MG63 (cell line): ENCODE measurements at regions not wholly inside any gene's neighbourhood (a gene's known extent, or its start where the extent isn't known, plus 50 kb on each side); places are given as distances from the start of the nearest gene placed in this dataset.

Source experiments
- DNase-seq: peaks from one replicate; pipeline ENCODE4 v3.0.0-alpha.2; 2020
- H3K27me3 ChIP-seq: fragments of 250-450 bp; sonication (Bioruptor Pico); 2 replicates; pipeline ENCODE4 v1.5.1; 2020; ENCODE audit warnings: mild to moderate bottlenecking, moderate library complexity
- H3K36me3 ChIP-seq: fragments of 250-450 bp; sonication (Bioruptor Pico); 2 replicates; pipeline ENCODE4 v1.5.1; 2020; ENCODE audit warnings: mild to moderate bottlenecking, moderate library complexity
- H3K4me3 ChIP-seq: fragments of 250-450 bp; sonication (Bioruptor Pico); 2 replicates; pipeline ENCODE4 v1.5.1; 2020; ENCODE audit warnings: mild to moderate bottlenecking, moderate library complexity
- H3K9me3 ChIP-seq: fragments of 250-450 bp; sonication (Bioruptor Pico); 2 replicates; pipeline ENCODE4 v1.5.1; 2020; ENCODE audit warnings: mild to moderate bottlenecking, moderate library complexity

DNA sequence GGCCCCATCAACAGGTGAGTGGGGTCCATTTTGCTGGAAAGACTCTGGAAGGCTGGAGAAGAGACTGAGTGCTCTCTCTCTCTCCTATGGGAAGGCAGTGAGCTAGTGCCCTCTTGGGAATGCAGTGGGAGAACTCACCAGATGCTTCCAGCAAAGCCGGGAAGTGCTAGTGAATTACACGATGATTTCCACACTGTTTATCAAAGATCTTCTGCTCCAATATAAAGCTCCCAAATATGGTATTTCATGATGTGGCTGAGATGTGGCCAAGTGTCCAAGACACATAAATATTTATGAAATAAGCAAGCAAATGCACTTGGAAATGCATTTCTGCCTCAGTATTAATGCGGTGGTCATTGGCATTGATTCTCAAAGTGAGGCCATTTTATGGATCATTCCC lies 135.9 kb downstream of the VAPA start:
- no peaks in the 10 kb centered on the region for H3K36me3 ChIP-seq
- peaks cover 2% of the 10 kb centered on the region; the same call in 1 of the 2 replicates for H3K9me3 ChIP-seq
- no peaks in the 10 kb centered on the region for H3K27me3 ChIP-seq
- DNase-seq = peak; percentile 57
- no peak overlapping the region for H3K4me3 ChIP-seq

DNA sequence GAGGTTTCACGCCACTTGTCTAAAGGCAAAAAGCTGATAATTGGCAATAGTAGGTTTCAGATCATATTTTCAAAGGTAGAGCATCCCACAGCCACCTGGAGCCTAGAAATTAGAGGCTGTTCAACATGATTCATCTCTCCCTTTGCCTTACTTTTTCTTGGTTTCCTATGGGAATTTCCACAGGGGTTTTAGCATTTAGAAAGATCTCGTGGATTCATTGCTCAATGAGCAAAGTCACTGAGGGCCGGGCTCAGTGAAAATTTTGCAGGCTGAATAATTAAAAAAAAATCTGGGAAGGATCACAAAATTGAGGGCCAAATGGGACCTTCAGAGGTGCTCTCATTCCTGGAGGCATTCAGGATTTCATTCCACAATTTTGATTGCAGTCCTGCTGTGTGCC lies 137.1 kb downstream of the VAPA start:
- no peak for DNase-seq
- peaks cover 2% of the 10 kb centered on the region; the same call in 1 of the 2 replicates for H3K9me3 ChIP-seq
- H3K36me3 ChIP-seq = no peaks in the 10 kb centered on the region
- no peak overlapping the region for H3K4me3 ChIP-seq
- H3K27me3 ChIP-seq = no peaks in the 10 kb centered on the region

DNA sequence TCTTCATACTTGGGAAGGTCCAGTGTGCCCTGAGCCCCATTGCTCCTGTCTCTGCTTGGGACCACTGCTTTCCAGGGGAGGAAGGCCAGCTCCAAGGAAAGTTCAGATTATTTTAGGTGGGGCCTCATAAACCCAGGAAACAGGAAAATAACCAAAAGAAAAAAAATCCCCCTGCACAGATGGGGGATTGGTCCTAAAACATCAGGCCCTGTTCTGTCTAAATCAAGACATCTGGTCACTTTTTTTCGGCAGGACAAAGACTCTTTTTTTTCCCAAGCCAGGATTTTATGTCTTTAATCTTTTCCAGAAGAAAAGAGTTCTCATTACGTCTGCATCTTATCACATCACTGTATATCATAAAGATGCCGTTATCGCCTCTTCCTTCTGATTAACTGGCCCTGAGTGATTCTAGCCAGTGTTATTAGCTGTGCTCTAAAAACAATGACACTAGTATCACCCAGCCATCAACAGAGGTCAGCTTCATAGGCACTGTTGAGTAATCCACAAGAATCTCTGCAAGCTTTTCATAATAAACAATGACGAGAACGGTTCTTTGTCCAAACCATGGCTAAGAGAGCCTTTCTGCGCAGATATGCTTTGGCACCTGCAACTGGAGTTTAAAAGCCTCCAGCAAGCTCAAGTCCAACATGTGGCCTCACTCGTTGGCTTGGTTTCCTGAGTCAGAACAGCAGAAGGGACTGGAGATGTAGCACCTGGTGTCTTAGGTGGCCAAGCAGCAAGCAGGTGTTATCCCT lies 138.2 kb downstream of the VAPA start:
- Histone ChIP-seq H3K27me3 (no peaks in the 10 kb centered on the region), H3K36me3 (no peaks in the 10 kb centered on the region), H3K4me3 (no peak overlapping the region), H3K9me3 (peaks cover 2% of the 10 kb centered on the region; the same call in 1 of the 2 replicates)
- DNase-seq = peak; percentile 84

DNA sequence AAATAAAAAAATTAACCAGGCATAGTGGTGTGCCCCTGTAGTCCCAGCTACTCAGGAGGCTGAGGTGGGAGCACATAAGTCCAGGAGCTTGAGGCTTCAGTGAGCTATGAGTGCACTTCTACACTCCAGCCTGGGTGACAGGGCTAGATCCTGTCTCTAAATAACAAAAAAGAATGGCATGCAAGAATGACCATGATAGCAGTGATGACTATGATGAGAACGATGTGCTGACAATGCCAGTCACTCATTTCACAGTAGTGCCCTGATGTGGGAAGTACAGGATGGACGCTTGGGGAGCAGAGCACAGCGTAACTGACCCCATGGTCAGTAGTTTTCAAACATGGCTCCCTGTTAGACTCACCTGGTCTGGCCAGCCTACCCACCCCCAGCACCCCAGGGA lies 139.1 kb downstream of the VAPA start:
- Histone ChIP-seq H3K4me3 (no peak overlapping the region), H3K36me3 (no peaks in the 10 kb centered on the region), H3K9me3 (peaks cover 2% of the 10 kb centered on the region; the same call in 1 of the 2 replicates), H3K27me3 (no peaks in the 10 kb centered on the region)
- no peak for DNase-seq

DNA sequence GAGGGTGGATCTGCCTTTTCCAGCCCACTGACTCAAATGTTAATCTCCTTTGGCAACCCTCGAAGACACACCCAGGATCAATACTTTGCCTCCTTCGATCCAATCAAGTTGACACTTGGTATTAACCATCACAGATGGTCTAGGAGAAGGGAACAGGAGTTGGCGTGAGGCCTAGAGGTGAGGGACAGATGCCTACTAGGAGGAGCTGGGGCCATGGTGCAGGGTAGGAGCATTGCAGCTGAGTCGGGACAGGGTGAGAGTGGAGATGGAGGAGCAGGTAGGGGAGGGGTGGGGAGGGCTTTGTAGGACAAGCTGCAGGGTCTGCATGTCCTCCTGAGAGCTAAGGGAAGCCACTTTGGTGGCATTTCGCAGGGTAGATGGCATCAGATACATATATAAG lies 140.0 kb downstream of the VAPA start:
- DNase-seq = no peak
- no peak overlapping the region for H3K4me3 ChIP-seq
- no peaks in the 10 kb centered on the region for H3K36me3 ChIP-seq
- H3K27me3 ChIP-seq = no peaks in the 10 kb centered on the region
- H3K9me3 ChIP-seq = peaks cover under 1% of the 10 kb centered on the region; the same call in 1 of the 2 replicates

DNA sequence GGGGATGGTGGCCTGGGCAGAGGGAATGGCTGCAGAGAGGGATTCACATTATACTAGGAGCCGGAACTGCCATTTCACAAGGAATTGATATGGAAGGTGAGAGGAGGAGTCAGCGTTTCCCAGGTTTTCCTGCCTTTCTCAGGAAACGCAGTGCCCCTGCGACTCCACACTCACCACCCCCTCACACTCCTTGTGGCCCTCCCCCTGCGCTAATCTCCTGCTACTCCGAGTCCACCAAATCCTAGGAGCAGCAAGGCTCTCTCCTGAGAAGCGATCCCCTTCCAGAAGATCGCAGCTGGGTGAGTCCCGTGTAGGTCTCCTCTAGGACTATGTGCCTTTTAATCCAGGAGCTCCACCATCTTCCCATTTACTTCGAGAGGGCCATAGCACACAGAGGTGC lies 140.6 kb downstream of the VAPA start:
- Histone ChIP-seq H3K36me3 (no peaks in the 10 kb centered on the region), H3K4me3 (no peak overlapping the region), H3K9me3 (no peaks in the 10 kb centered on the region), H3K27me3 (no peaks in the 10 kb centered on the region)
- no peak for DNase-seq

DNA sequence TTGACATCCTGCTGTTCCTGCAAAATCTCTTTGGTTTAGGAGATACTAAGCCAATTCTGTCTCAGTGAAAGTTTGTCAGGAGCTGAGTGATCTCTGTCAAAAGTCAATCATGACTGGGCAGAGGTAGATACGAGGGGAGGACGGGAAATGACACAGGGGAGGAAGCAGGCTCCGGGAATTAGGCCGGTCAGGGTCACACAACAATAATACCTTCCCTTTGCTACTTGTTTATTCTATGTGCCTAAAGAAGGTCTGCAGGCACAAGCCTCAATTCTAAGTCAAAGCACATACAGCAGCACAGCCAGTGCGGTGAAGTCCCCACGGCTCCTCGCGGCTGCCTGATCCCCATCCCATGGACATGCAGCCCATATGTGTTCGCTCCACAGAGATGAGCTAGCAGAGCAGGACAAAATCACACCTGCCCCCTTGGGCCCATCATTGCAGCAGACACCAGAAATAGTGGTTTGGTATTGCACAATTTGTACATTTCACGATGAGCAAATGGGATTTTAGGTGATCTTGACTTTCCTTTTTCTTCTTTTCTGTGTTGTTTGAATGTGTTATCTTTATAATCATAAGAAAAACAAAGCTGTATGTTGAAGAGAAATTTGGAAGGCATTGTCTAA lies 141.4 kb downstream of the VAPA start:
- Histone ChIP-seq H3K27me3 (no peaks in the 10 kb centered on the region), H3K4me3 (no peak overlapping the region), H3K9me3 (no peaks in the 10 kb centered on the region), H3K36me3 (no peaks in the 10 kb centered on the region)
- no peak for DNase-seq

DNA sequence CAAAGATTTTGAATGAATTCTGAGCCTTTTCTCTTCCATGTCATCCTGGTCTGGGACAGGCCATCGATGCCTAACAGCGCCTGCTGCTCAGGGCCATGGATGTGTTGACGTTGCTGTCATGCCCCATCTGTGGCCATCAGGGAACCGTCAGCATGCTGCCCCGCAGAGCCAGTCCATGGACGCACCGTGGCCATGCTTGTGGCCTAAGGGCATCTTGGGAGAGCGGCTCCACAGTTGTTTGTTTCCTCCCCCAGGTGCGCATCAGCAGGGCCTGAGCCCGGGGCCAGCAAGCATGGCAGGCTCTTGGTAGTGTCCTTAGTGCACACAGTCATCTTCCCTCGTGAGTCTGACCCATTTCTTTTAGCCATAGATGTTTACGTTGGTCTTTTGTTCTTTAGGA lies 142.7 kb downstream of the VAPA start:
- Histone ChIP-seq H3K9me3 (no peaks in the 10 kb centered on the region), H3K27me3 (no peaks in the 10 kb centered on the region)
- no peak for DNase-seq

DNA sequence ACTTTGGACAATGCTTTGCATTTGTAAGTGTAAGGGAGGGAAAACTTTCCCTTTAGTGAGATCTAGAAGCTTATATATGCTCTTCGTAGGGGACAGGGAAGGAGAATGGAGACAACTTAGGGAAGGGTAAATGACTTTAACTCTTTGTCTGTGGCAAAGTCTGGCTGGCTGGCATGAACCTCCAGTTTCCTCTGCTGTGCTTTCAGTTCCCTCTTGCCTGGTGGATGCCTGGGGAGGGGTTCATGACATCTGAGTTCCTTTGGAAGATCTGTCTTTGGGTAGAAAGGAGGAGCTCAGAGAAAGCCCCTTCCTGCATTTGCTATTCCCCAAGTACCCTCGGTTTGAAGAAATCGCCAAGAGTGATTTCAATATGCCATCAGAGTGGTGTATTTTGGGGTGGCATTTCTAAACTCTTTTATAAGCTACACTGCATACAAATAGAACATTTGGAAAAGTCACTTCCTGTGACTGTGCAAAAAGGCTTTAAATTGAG lies 143.6 kb downstream of the VAPA start:
- no peak for DNase-seq
- Histone ChIP-seq H3K27me3 (no peaks in the 10 kb centered on the region), H3K9me3 (no peaks in the 10 kb centered on the region), H3K36me3 (no peaks in the 10 kb centered on the region), H3K4me3 (no peak overlapping the region)

More for the DNA sequence above, 142.7 kb downstream of the VAPA start:
- no peak overlapping the region for H3K4me3 ChIP-seq
- no peaks in the 10 kb centered on the region for H3K36me3 ChIP-seq

DNA sequence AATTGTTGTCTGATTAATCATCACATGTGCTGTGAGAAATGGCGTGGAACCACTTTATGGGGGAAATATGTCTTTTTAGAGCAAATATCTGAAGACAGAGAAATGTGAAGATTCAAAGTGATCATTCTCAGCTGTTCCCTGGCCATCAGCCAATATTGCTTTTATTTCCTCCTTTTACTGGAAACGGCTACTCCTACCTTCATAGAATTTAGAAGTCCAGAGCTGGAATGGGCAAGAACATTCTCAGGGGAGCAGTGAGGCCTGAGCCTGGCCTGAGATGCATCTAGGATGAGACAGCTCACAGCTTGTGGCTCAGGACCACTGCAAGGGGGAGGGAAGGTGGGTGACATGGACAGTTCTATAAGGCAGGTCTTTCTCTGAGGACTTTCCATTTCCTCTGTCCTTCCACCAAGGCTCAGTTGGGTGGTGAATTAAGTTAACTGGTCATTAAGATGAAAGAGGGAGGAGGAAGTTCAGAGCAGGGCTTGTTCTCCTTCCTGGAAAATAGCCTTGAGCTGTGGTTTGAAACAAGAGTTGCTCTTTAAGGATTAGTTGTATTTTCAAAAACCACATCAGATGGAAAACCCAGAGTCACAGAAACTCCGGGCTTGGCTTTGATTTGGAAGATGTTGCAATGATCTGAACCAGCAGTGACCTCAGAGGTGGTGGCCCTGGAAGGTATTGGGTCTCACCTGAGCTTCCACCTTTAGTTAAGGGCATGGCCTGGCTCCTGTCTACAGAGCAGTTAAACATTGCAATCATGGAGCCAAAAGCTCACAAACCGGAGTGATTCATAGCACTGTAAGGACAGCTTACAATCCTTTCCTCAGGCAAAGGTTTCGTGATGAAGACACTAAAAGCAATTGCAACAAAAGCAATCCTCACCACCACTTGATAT lies 144.3 kb downstream of the VAPA start:
- peak; percentile 31 for DNase-seq
- H3K36me3 ChIP-seq = no peaks in the 10 kb centered on the region
- no peaks in the 10 kb centered on the region for H3K27me3 ChIP-seq
- no peaks in the 10 kb centered on the region for H3K9me3 ChIP-seq
- no peak overlapping the region for H3K4me3 ChIP-seq

DNA sequence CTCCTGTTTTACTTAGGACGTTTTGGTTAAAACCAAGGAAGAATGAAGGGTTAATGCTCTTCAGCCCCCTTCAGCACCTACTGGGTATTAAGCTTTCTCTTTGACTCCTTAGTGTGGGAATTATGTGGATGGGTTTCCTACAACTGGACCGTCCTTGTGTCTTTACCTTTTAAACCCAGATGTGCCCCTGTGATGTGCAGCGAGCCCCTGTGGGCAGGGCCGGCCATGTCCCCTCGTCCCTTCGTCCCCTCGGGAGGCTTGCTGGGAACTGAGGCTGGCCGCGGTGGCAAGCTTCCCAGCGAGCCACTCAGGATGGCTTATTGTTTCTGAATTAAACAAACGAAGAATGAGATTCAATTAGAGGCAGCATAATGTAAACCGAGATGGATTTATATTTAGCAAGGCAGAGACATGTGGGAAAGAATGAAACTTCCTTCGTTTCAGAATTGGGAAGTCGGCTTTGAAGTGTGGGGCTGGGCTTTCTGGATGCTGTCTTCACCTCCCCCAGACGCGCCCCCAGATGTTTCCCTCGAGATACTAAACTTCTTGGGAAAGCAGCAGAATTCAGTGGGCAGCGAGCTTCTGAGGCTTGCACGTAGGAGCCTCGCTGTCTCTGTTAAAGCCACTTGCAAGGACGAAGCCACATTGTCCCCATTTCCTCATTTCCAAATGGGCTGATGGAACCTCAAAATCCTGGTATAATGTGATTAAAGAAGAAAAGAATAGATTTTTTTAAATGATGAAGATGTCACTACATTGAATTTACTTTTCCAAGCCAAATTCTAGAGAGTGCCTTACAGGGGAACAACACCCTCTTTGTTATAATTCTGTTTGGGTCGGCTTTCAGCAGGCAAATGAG lies 146.0 kb downstream of the VAPA start:
- no peak for DNase-seq
- no peak overlapping the region for H3K4me3 ChIP-seq
- H3K9me3 ChIP-seq = no peaks in the 10 kb centered on the region
- no peaks in the 10 kb centered on the region for H3K36me3 ChIP-seq
- H3K27me3 ChIP-seq = no peaks in the 10 kb centered on the region

DNA sequence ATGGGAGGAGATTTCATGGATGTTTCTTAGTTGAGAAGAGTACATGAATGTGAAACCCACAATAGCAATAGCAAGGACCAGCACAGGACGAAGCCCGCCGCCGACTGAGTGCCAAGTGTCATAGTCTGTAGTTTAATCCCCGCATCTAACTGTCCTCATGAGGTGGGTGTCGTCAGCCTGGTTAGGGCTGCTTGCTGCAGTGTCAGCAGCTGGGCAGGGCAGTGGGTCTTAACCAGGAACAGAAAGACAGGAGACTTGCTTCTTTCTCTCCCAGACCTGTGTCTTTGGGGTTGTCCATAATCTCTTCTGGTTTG lies 146.6 kb downstream of the VAPA start:
- no peak overlapping the region for H3K4me3 ChIP-seq
- H3K36me3 ChIP-seq = no peaks in the 10 kb centered on the region
- no peaks in the 10 kb centered on the region for H3K27me3 ChIP-seq
- DNase-seq = no peak
- H3K9me3 ChIP-seq = no peaks in the 10 kb centered on the region

DNA sequence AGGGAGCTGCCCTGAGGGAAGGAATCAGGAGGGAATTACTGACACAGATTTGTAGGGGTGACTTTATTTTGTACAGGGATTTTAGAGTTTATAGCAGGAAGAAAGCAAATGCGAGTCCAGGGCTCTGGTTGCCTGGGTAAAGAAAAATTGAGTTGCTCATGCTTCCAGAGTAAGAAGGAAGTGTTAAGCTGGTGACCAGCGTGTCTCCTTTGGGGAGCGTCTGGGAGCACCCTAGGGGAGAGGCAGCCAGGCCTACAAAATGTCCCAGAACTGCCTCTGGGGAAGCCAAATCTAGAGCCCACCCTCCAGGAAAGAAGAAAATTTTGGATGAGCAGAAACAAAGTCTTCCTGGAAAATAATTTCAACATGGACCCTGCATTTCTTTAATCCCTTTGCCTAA lies 147.0 kb downstream of the VAPA start:
- DNase-seq = no peak
- no peaks in the 10 kb centered on the region for H3K36me3 ChIP-seq
- no peaks in the 10 kb centered on the region for H3K27me3 ChIP-seq

DNA sequence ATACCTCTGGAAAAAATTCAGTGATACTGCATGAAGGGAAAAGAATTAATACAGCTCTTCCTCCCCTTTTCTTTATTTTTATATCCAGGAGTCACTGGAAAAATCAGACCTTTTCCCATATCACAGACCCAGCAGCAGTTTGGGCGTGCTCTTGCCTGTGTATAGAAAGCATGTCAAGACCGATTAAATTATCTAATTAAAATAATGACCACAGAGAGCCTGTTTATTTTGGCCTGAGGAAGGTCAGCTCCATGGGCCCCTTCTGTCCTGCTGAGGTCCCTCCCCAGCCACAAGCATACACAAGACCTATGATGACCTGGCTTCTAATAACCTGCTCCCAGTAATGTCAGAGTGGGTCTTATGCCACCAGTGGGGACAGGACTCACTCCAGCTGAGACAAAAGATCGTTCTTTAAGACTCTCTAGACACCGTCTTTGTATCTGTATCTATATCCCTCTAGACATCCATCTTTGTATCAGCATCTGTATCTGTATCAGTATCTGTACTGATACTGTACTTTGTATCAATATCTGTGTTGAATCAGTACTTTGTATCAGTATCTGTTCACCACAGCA lies 147.8 kb downstream of the VAPA start:
- DNase-seq = no peak
- Histone ChIP-seq H3K9me3 (no peaks in the 10 kb centered on the region), H3K4me3 (no peak overlapping the region), H3K27me3 (no peaks in the 10 kb centered on the region), H3K36me3 (no peaks in the 10 kb centered on the region)

More for the DNA sequence above, 147.0 kb downstream of the VAPA start:
- H3K9me3 ChIP-seq = no peaks in the 10 kb centered on the region
- H3K4me3 ChIP-seq = no peak overlapping the region

DNA sequence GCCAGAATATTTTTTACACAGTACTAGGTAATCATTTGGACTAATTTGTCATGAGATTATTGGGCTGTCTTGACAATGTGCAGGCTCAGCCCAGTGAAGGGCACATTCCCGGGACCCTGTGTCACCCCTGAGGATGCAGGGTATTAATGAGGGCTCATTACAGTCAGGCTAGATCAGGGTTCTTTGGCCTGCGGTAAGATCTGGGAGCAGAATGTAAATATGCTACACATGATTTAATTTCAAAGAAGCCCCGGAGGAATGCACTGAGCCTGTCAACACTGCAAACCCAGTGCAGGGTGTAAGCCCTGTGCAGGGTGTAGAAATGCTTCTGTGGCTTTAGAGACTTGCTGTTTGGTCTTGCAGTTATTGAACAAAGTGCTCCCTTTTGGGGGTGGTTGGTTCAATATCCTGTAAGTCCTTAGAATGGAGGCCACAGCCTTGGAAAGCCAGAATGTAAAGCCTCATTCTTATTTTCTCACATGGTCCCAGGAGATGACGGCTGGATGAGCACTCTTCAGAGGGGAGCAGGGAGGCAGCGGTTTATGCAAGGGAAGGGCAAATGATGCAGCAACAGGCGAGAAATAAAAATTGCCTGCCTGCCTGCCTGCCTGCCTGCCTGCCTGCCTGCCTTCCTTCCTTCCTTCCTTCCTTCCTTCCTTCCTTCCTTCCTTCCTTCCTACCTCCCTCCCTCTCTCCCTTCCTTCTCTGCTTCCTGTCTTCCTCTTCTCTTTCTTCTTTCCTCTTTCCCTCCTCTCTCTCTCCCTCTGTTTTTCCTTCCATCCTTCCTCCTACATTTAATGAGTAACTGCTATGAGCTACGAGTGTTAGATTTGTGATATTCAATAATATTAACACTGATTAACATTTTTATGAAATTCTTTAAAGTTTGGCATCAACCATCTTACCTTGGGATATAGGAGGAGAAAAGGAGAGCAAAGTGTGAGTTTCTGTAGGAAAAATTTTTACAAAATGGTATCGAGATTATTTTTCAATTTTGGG lies 148.8 kb downstream of the VAPA start:
- Histone ChIP-seq H3K9me3 (no peaks in the 10 kb centered on the region), H3K36me3 (no peaks in the 10 kb centered on the region), H3K4me3 (no peak overlapping the region), H3K27me3 (no peaks in the 10 kb centered on the region)
- no peak for DNase-seq
